ENCODE measurements at regions not wholly inside any gene's neighbourhood (a gene's known extent, or its start where the extent isn't known, plus 50 kb on each side); places are given as distances from the start of the nearest gene placed in this dataset.

GRCh38 chr11:87809256-87809655 lies 366.0 kb downstream of the RAB38 start:
- no peak overlapping the region for H3K4me2 ChIP-seq (ENCODE audit: low read length)
- no peak for TF ChIP-seq ZFX (IDR thresholded peaks at IDR 0.05)
- TF ChIP-seq ZBTB33 (IDR thresholded peaks at IDR 0.05; ENCODE audit: extremely low read depth, insufficient replicate concordance, low read length): no peak
- no peak for TF ChIP-seq TCF7L2 (IDR thresholded peaks at IDR 0.05; ENCODE audit: borderline replicate concordance, extremely low read depth, insufficient read depth, insufficient read length)
- no peak for TF ChIP-seq MAX (IDR thresholded peaks at IDR 0.05)
- no peak for TF ChIP-seq EZH2 (IDR thresholded peaks at IDR 0.05)
- TF ChIP-seq ZNF274 (IDR thresholded peaks at IDR 0.05; ENCODE audit: low read depth, low read length): no peak
- TF ChIP-seq YY1 (IDR thresholded peaks at IDR 0.05; ENCODE audit: extremely low read depth, insufficient replicate concordance, low read depth, low read length): no peak
- no peak for TF ChIP-seq FOSL1 (IDR thresholded peaks at IDR 0.05; ENCODE audit: low read depth)
- no peak for TF ChIP-seq SIN3A (IDR thresholded peaks at IDR 0.05; ENCODE audit: low read depth)
- no peak for TF ChIP-seq CTCF (IDR thresholded peaks at IDR 0.05 in 2 of 3, conservative IDR thresholded peaks at IDR 0.05 in 1 of 3; ENCODE audit: borderline replicate concordance in 1 of 3, insufficient read depth in 1 of 3, low read depth in 2 of 3, low read length in 2 of 3)
- TF ChIP-seq EGR1 (IDR thresholded peaks at IDR 0.05; ENCODE audit: low read depth): no peak
- TF ChIP-seq SP1 (IDR thresholded peaks at IDR 0.05; ENCODE audit: low read depth): no peak
- CTCF ChIA-PET: no interaction called here
- H2AFZ ChIP-seq (ENCODE audit: low read depth, low read length, poor library complexity, severe bottlenecking): no peak overlapping the region
- no peak overlapping the region for H3K9ac ChIP-seq (ENCODE audit: low read length)
- ATAC-seq: no peak
- H3K27me3 ChIP-seq (ENCODE audit: insufficient read depth, low read length): no peaks in the 10 kb centered on the region
- H3K9me2 ChIP-seq (ENCODE audit: insufficient read depth): no peaks in the 10 kb centered on the region
- H3K4me3 ChIP-seq (replicated peaks in 1 of 2; ENCODE audit: low read depth in 1 of 2, low read length in 2 of 2): no peak overlapping the region
- no peak for DNase-seq (ENCODE audit: low read depth, low spot score)
- H3K79me2 ChIP-seq (ENCODE audit: insufficient read depth, low read length): no peaks in the 10 kb centered on the region
- H3K27ac ChIP-seq (ENCODE audit: low read depth, low read length): no peak overlapping the region
- no peaks in the 10 kb centered on the region for H3K9me3 ChIP-seq (ENCODE audit: control insufficient read depth in 1 of 2, insufficient read depth in 1 of 2, low read depth in 1 of 2, low read length in 2 of 2)
- H3K36me3 ChIP-seq (ENCODE audit: control insufficient read depth in 1 of 2, insufficient read depth in 2 of 2, low read length in 2 of 2): no peaks in the 10 kb centered on the region
- RAD21 ChIA-PET (ENCODE audit: low non-redundant PET in 1 of 2, low total read pairs in 2 of 2, uncharacterized antibody in 2 of 2, unreplicated experiment in 2 of 2): no interaction called here
- BruUV-seq (replicated peaks): no TSS peak
- no peaks in the 10 kb centered on the region for H4K20me1 ChIP-seq (ENCODE audit: insufficient read depth)
- no peaks in the 10 kb centered on the region for H3K4me1 ChIP-seq (ENCODE audit: control insufficient read depth in 1 of 2, insufficient read depth in 2 of 2, low read length in 2 of 2)
- POLR2A ChIA-PET: no interaction called here
- intact Hi-C loops (cut with micrococcal nuclease): no loop called here

All from HCT116 (cell line).